ENCODE measurements at regions not wholly inside any gene's neighbourhood (a gene's known extent, or its start where the extent isn't known, plus 50 kb on each side); places are given as distances from the start of the nearest gene placed in this dataset.

DNA sequence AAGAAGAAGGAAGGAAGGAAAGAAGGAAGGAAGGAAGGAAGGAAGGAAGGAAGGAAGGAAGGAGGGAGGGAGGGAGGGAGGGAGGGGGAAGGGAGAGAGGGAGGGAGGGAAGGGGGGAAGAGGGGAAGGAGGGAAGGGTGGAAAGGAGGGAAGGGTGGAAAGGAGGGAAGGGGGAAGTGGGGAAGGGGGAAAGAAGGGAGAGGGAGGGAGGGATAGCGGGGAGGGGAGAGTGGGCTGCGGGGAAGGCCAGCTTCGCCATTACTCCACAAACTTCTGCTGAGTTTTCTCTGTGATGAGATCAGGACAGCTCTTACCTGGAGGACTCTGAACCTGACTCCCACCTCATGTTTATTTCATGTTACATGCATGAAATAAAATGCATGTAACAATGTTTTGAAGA, 601.5 kb upstream of the FSHR start:
- TF ChIP-seq, protein P1, sequence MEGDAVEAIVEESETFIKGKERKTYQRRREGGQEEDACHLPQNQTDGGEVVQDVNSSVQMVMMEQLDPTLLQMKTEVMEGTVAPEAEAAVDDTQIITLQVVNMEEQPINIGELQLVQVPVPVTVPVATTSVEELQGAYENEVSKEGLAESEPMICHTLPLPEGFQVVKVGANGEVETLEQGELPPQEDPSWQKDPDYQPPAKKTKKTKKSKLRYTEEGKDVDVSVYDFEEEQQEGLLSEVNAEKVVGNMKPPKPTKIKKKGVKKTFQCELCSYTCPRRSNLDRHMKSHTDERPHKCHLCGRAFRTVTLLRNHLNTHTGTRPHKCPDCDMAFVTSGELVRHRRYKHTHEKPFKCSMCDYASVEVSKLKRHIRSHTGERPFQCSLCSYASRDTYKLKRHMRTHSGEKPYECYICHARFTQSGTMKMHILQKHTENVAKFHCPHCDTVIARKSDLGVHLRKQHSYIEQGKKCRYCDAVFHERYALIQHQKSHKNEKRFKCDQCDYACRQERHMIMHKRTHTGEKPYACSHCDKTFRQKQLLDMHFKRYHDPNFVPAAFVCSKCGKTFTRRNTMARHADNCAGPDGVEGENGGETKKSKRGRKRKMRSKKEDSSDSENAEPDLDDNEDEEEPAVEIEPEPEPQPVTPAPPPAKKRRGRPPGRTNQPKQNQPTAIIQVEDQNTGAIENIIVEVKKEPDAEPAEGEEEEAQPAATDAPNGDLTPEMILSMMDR (conservative IDR thresholded peaks at IDR 0.05 in 1 of 2, IDR thresholded peaks at IDR 0.05 in 1 of 2; ENCODE audit: extremely low read depth in 1 of 2, insufficient read depth in 1 of 2, low read depth in 1 of 2, low read length in 2 of 2) = no peak
- TF ChIP-seq EZH2 (IDR thresholded peaks at IDR 0.05; ENCODE audit: borderline replicate concordance, low read length) = no peak

All from mammary epithelial cell (primary cell).